SJCRH30 (cell line): ENCODE measurements at regions not wholly inside any gene's neighbourhood (a gene's known extent, or its start where the extent isn't known, plus 50 kb on each side); places are given as distances from the start of the nearest gene placed in this dataset.
"Not testable (repeated sequence)": the region's sequence is repeated elsewhere in the genome, so short reads cannot be mapped to it uniquely, and the experiment has no call there.

Source experiments
- DNase-seq, 2 experiments: peaks; one replicate each; pipeline ENCODE4 v3.0.0-alpha.2; 2015 to 2020
- H3K27ac ChIP-seq: fragments of 250-450 bp; sonication (Bioruptor Pico); 2 replicates; pipeline ENCODE4 v1.5.1; 2020; ENCODE audit warnings: mild to moderate bottlenecking, moderate library complexity
- H3K27me3 ChIP-seq: fragments of 250-450 bp; sonication (Bioruptor Pico); 2 replicates; pipeline ENCODE4 v1.5.1; 2020; ENCODE audit warnings: mild to moderate bottlenecking, moderate library complexity
- H3K36me3 ChIP-seq: fragments of 250-450 bp; sonication (Bioruptor Pico); 2 replicates; pipeline ENCODE4 v1.5.1; 2020; ENCODE audit warnings: mild to moderate bottlenecking, moderate library complexity
- H3K4me1 ChIP-seq: fragments of 250-450 bp; sonication (Bioruptor Pico); 2 replicates; pipeline ENCODE4 v1.5.1; 2020; ENCODE audit warnings: mild to moderate bottlenecking, moderate library complexity
- H3K4me3 ChIP-seq: fragments of 250-450 bp; sonication (Bioruptor Pico); 2 replicates; pipeline ENCODE4 v1.5.1; 2020; ENCODE audit warnings: mild to moderate bottlenecking, moderate library complexity
- H3K9me3 ChIP-seq: fragments of 250-450 bp; sonication (Bioruptor Pico); replicated peaks from 2 replicates; pipeline ENCODE4 v1.5.1; 2020; ENCODE audit warnings: mild to moderate bottlenecking, moderate library complexity

DNA sequence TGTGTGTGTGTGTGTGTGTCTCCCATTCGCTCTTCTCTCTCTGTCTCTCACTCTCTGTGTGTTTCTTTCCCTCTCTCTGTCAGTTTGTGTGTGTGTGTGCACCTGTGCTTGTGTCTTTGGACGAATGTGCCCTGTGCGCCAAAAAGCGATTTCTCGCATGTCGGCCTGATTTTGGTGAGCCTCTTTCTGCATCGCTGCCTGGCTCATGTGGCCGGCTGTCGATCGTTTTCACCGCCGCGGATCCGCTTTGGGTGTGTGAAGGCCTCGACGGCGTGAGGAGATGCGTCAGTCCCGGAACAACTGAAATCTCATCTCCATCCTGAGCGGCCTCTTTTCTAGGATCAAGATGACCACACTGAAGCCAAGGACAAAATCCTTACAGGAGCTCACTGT lies 609.0 kb downstream of the KCNJ18 start:
- H3K4me1 ChIP-seq = no peaks in the 10 kb centered on the region
- no peak overlapping the region for H3K4me3 ChIP-seq
- no peak for DNase-seq
- H3K36me3 ChIP-seq = no peaks in the 10 kb centered on the region
- peaks cover 29% of the 10 kb centered on the region for H3K27me3 ChIP-seq
- no peaks in the 10 kb centered on the region for H3K9me3 ChIP-seq
- no peak overlapping the region for H3K27ac ChIP-seq

DNA sequence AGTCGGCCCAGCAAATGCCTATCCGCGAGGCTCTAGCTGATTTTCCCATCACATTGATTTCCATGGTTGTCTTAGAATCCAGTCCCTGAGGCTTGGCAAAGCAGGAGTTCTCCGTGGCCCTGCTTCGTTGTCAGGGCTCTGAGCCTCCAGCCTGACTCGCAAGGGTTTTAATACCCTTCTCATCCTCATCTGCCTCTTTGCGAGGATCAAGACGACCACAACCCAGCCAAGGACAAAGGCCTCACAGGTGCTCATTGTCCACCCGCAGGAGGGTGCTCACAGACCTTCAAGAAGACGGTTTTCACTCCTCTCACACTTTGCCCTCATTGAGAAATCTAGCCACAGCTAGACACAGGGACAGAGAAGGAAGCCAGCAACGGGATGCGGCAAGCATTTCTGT lies 610.8 kb downstream of the KCNJ18 start:
- H3K4me1 ChIP-seq = no peaks in the 10 kb centered on the region
- no peaks in the 10 kb centered on the region for H3K36me3 ChIP-seq
- no peak overlapping the region for H3K27ac ChIP-seq
- no peak for DNase-seq
- no peak overlapping the region for H3K4me3 ChIP-seq
- peaks cover 35% of the 10 kb centered on the region for H3K27me3 ChIP-seq
- H3K9me3 ChIP-seq = no peaks in the 10 kb centered on the region

DNA sequence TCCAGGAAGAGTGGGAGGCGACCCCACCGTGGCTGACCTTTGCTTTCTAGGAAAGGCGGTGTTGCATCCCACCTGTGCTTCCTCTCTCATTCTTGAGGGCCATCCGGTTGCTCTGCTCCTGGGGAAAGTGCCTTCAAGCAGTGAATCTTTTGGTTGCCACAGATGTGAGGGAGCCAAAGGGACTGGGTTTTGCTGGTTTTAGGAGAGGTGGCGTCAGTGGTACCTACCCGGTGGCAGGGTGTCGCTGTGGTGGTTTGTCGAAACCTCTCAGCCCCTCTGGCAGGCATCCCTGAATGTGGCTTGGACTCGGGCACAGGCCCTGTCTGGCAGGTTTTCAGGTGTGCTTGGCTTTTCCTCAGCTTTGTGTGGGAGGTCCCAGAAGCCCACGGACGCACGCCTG lies 611.5 kb downstream of the KCNJ18 start:
- Histone ChIP-seq H3K27ac (no peak overlapping the region), H3K4me1 (no peaks in the 10 kb centered on the region), H3K36me3 (no peaks in the 10 kb centered on the region), H3K4me3 (no peak overlapping the region), H3K27me3 (peaks cover 39% of the 10 kb centered on the region), H3K9me3 (no peaks in the 10 kb centered on the region)
- DNase-seq = no peak

DNA sequence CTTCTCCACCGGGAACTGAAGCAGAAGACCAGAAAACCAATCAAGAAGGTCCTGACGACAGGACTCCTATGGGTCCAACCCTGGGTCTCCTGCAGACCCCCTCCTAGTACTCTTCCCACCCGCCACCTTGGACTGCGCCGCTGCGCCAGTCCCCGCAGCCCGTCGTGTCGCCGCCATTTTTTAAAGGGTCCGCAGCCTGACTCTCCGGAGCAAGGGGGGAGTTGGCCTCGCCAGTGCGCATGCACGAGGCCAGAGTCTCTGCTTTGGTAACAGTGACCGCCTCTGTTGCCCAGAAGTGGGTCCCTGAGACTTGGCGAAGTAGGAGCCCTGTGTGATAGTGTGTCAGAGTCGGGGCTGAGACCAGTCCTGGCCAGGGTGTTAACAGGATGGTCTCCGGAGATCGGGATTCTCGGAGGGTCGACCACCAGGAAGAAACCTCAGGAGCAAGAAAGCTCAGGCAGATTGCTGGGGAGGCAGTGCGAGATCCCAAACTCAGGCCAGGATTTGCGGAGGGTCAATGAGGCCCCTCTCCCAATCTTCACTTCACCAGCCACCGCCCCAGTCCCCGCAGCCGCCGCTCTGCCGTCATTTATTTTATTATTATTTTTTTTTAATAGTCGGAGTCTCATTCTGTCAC lies 612.5 kb downstream of the KCNJ18 start:
- H3K4me3 ChIP-seq = no peak overlapping the region
- H3K27me3 ChIP-seq = peaks cover 34% of the 10 kb centered on the region
- H3K27ac ChIP-seq = no peak overlapping the region
- DNase-seq = no peak
- H3K9me3 ChIP-seq = no peaks in the 10 kb centered on the region
- no peaks in the 10 kb centered on the region for H3K4me1 ChIP-seq
- no peaks in the 10 kb centered on the region for H3K36me3 ChIP-seq

DNA sequence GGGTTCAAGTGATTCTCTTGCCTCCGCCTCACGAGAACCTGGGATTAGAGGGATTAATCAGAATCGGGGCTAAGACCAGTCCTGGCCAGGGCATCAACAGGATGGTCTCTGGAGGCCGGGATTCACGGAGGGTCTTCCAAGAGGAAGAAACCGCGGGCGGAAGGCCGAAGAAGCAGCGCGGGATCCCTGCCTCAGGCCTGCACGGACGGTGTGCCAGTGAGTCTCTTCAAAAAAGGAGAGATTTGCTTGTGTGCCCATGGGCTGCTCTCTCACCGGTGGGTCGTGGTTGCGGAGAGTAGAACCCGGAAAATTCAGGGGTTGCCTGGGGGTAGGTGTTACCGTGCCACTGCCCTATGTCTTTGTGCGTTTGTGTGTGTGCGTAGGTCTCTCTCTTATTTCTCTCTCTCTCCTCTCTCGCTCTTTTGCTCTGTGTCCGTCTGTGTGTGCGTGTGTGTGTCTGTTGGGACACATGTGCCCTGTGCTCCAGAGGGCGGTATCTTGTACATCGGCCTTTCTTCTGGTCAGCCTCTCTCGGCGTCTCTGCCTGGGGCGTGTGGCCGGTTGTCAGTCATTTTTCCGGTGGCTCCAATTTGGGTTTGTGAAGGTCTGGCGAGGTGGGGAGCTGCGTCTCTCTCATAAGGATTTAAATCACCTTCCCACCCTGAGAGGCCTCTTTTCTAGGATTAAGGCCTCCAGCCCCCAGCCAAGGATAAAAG lies 613.2 kb downstream of the KCNJ18 start:
- Histone ChIP-seq H3K27me3 (peaks cover 32% of the 10 kb centered on the region), H3K9me3 (no peaks in the 10 kb centered on the region), H3K4me3 (no peak overlapping the region), H3K27ac (no peak overlapping the region), H3K4me1 (no peaks in the 10 kb centered on the region), H3K36me3 (no peaks in the 10 kb centered on the region)
- no peak for DNase-seq

DNA sequence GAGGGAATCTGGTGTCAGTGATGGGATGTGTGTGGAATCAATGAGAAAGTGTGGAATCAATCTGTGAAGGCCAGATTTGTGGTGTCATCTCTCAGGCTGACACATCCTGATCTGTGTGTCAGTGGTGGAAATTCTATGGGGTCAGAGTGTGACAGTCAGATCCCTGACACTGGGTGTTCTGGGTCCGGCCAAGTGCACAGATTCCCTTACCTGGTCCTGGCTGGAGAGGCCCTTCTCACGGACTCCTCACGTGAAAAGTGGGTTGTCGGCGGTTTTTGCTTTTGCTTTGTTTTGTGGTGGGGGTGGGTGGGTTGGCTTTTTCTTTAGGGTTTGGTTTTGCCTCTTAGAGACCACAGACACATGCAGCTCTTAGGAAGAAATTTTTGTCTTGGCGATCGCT lies 618.0 kb downstream of the KCNJ18 start:
- DNase-seq, H3K9me3 ChIP-seq, H3K36me3 ChIP-seq, H3K4me3 ChIP-seq, H3K27ac ChIP-seq, H3K4me1 ChIP-seq: not testable (repeated sequence)
- H3K27me3 ChIP-seq = peaks cover 10% of the 10 kb centered on the region

DNA sequence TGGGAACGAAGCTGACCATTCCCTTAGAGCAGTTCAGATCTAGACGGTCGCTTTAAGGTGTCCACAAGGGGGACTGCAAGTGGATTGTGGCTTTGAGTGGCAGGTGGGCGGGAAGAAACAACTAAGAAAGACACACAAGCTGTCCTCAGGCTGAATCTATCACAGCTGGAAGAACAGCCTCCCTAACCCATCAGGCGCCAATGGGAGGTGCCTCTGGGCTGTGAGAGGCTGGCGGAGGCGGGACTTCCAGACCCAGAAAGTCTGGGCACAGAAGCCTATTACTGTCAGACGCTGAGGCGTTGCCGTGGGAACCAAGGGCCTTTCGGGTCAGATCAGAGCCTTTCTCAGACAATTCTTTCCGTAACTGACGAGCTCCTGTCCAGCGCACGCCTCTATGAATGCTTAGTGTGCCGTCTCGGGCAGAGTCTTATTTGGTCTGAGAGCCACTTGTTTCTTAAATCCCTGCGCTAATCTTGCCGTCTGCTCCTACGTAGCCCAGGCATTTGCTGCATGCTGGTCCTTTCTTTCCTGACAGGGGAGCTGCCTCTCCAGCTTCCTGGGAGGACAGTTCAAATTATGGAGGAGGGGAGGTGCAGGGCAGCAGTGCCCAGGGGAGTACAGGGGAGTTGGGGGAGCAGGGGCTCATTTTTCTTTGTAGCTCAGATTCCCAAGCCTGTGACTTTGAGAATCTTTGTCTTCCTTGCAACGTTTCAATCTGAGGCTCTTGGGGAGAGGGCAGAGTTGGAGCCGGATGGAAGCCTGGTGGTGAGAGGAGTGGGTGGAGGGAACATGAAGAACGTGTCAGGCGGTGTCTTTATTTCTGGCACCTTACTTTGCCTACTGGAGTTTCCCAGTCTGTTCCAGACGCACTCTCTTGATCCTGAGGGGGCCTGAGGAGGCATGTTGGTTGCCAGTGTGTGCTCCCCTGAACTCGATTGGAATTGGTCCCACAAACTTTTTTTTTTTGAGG lies 618.7 kb downstream of the KCNJ18 start:
- peaks cover 10% of the 10 kb centered on the region for H3K27me3 ChIP-seq
- peak in 1 of 2 experiments; percentile 52 for DNase-seq
- no peak overlapping the region for H3K27ac ChIP-seq

DNA sequence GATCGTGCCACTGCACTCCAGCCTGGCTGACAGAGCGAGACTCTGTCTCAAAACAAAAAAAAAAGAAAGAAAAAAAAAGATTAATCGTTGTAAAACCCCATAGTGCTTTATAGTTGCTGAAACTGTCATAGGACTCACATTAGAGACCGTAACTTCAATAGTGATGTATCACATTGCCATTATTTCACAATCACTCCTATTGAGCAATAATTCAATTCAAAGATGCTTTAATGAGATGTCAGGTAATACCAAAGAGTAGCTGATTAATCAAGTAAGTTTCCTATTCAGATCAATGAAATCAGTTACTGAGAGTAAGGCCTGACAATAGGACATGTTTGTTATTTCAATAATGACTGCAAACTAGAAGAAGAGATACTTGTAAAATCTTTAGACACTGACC lies 628.7 kb downstream of the KCNJ18 start:
- not testable (repeated sequence) for H3K4me1 ChIP-seq, H3K27ac ChIP-seq, H3K9me3 ChIP-seq, H3K36me3 ChIP-seq, H3K4me3 ChIP-seq, DNase-seq
- 0 out of 2 replicates have a peak, but pooled peaks cover 13% of the 10 kb centered on the region for H3K27me3 ChIP-seq

More for the DNA sequence above, 618.7 kb downstream of the KCNJ18 start:
- Histone ChIP-seq H3K4me3 (no peak overlapping the region), H3K9me3 (no peaks in the 10 kb centered on the region), H3K4me1 (no peaks in the 10 kb centered on the region), H3K36me3 (no peaks in the 10 kb centered on the region)

DNA sequence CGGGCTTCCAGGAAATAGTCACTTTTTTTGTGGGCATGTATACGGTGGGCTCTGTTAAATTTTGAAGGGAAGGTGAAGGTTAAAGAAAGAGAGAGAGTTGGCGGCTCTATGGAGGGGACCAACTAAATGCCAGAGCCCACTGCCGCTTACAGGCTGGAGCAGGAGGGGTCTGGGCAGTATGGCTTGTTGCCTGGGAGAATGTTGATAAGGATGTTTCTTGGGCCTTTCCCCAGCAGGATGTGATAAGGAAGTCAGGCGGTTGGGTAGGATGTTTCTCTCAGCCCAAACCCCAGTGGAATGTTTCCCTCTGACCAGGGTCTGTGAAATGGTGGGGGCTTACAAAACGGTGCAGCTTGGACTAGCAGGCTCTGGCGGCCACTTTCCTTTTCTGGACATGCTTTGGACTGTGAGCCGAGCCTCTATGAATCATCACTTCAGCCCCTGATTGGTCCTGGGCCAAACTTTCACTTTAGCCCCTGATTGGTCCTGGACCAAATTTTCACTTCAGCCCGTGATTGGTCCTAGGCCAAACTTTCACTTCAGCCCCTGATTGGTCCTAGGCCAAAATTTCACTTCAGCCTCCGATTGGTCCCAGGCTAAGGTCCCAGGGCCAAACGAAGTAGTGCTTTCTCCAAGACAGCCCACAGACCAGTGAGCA lies 630.7 kb downstream of the KCNJ18 start:
- not testable (repeated sequence) for H3K9me3 ChIP-seq, H3K36me3 ChIP-seq, DNase-seq, H3K4me3 ChIP-seq, H3K4me1 ChIP-seq, H3K27ac ChIP-seq
- 0 out of 2 replicates have a peak, but pooled peaks cover 15% of the 10 kb centered on the region for H3K27me3 ChIP-seq

DNA sequence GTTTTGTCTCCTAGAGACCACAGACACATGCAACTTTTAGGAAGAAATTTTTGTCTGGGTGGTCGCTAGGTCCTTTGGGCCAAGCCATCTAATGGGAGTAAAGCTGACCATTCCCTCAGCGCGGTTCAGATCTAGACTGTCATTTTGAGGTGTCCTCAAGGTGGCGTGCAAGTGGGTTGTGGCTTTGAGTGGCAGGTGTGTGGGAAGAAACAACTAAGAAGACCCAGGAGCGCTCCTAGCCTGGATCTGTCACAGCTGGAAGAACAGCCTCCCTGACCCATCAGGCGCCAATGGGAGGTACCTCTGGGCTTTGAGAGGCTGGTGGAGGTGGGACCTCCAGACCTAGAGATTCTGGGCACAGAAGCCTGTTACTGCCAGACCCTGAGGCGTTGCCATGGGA lies 645.1 kb downstream of the KCNJ18 start:
- Histone ChIP-seq H3K4me1 (no peaks in the 10 kb centered on the region), H3K27ac (no peak overlapping the region), H3K36me3 (no peaks in the 10 kb centered on the region), H3K27me3 (peaks cover 15% of the 10 kb centered on the region), H3K4me3 (no peak overlapping the region), H3K9me3 (peaks cover 3% of the 10 kb centered on the region; the same call in 1 of the 2 replicates)
- DNase-seq = no peak

DNA sequence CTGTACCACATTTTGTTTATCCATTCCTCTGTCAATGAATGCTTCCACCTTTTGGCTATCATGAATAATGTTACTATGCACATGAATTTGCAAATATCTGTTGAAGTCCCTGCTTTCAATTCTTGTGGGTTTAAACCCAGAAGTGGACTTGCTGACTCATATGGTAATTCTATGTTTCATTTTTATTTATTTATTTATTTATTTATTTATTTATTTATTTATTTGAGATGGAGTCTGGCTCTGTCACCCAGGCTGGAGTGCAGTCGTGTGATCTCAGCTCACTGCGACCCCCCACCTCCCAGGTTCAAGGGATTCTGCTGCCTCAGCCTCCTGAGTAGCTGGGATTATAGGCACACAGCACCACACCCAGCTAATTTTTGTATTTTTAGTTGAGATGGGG lies 664.3 kb downstream of the KCNJ18 start:
- not testable (repeated sequence) for H3K27ac ChIP-seq, H3K36me3 ChIP-seq, H3K4me3 ChIP-seq, H3K4me1 ChIP-seq, DNase-seq, H3K9me3 ChIP-seq
- peaks cover 26% of the 10 kb centered on the region for H3K27me3 ChIP-seq

DNA sequence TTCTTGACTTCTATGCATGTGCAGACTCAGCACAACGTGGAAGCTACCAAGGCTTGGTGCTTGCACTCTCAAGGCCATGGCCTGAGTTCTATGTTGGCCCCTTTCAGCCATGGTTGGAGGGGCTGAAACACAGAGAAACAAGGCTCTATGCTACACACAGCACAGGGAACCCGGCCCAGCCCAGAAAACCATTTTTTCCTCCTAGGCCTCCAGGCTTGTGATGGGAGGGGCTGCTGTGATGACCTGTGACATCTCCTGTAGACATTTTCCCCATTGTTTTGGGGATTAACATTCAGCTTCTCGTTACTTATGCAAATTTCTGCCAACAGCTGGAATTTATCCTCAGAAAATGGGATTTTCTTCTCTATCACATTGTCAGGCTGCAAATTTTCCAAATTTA lies 678.7 kb downstream of the KCNJ18 start:
- not testable (repeated sequence) for H3K36me3 ChIP-seq, H3K4me1 ChIP-seq, DNase-seq, H3K27ac ChIP-seq, H3K4me3 ChIP-seq, H3K9me3 ChIP-seq
- H3K27me3 ChIP-seq = peaks cover 13% of the 10 kb centered on the region; the same call in 1 of the 2 replicates

DNA sequence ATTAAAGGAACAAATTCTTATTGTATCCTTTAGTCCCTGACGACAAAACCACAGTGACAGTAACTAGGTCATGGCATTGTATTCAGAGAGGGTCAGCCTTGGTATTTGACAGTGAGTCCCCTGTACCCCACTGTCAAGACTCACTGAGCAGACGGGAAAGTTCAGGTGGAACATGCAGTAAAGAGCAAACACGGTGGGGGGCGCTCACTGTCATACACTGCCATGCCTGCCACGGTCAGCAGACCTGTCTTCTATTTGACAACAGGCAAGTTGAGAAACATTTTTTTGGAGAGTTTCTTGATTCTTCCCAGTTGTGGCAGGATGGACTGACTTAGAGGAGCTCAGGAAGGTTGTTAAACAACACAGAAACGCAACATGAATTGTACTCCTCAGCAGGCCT lies 681.6 kb downstream of the KCNJ18 start:
- DNase-seq = no peak
- Histone ChIP-seq H3K27ac (no peak overlapping the region), H3K36me3 (no peaks in the 10 kb centered on the region), H3K9me3 (no peaks in the 10 kb centered on the region), H3K4me3 (no peak overlapping the region), H3K4me1 (no peaks in the 10 kb centered on the region), H3K27me3 (peaks cover 13% of the 10 kb centered on the region; the same call in 1 of the 2 replicates)

DNA sequence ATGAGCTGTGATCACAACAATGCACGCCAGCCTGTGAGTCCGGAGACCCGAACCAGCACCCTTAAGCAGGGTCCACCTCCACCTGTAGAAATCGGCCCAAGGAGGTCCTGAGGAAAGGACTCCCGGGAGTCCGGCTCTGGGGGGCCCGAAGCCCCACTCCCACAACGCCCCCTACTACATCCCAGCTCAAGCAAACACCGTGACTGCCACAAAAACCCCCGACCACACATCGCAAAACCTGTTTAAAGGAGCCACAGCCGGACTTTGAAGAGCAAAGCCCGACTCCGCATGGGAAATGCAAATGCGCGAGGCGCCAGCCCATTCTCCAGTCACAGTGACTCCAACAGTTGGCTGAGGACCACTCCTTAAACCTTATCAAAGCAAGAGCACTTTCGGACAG lies 682.4 kb downstream of the KCNJ18 start:
- Histone ChIP-seq H3K4me3 (no peak overlapping the region), H3K36me3 (no peaks in the 10 kb centered on the region), H3K27ac (no peak overlapping the region), H3K4me1 (no peaks in the 10 kb centered on the region), H3K9me3 (no peaks in the 10 kb centered on the region), H3K27me3 (peaks cover 13% of the 10 kb centered on the region; the same call in 1 of the 2 replicates)
- no peak for DNase-seq
